ENCODE measurements at regions not wholly inside any gene's neighbourhood (a gene's known extent, or its start where the extent isn't known, plus 50 kb on each side); places are given as distances from the start of the nearest gene placed in this dataset.

DNA sequence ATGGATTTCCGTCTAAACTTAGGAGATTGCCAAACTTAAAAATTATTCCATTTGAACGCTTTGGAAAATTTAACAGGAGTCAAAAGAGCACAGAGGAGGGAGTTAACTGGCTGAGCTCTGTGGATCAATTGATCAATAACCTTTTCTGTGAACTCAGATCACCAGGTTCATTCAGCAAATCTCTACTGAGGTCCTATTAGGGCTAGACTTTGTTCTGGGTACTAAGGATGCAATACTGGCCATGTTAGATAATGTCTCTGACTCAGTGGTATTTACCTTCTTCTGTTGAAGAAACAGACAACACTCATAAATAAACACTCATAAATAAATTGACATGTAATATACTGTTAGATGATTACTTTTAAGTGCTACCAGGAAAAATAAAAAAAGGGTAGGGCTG, 323.4 kb upstream of the SUCLG2 start:
- TF ChIP-seq, protein P1, sequence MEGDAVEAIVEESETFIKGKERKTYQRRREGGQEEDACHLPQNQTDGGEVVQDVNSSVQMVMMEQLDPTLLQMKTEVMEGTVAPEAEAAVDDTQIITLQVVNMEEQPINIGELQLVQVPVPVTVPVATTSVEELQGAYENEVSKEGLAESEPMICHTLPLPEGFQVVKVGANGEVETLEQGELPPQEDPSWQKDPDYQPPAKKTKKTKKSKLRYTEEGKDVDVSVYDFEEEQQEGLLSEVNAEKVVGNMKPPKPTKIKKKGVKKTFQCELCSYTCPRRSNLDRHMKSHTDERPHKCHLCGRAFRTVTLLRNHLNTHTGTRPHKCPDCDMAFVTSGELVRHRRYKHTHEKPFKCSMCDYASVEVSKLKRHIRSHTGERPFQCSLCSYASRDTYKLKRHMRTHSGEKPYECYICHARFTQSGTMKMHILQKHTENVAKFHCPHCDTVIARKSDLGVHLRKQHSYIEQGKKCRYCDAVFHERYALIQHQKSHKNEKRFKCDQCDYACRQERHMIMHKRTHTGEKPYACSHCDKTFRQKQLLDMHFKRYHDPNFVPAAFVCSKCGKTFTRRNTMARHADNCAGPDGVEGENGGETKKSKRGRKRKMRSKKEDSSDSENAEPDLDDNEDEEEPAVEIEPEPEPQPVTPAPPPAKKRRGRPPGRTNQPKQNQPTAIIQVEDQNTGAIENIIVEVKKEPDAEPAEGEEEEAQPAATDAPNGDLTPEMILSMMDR (conservative IDR thresholded peaks at IDR 0.05 in 1 of 2, IDR thresholded peaks at IDR 0.05 in 1 of 2; ENCODE audit: low read depth in 1 of 2, low read length in 2 of 2), result no peak
- no peak for TF ChIP-seq EZH2 (IDR thresholded peaks at IDR 0.05; ENCODE audit: low read length, missing control alignments)
